ENCODE measurements at regions not wholly inside any gene's neighbourhood (a gene's known extent, or its start where the extent isn't known, plus 50 kb on each side); places are given as distances from the start of the nearest gene placed in this dataset.
A peak's percentile ranks its signal among the peaks of the same experiment; 100 is the strongest.

GRCh38 chr2:196241175-196241574 is 69.8 kb upstream of the STK17B start:
- TF ChIP-seq CTCF (conservative IDR thresholded peaks at IDR 0.05; ENCODE audit: low read depth in 2 of 2) (peak in 1 of 2 experiments; percentile 11; a peak in 1 of 4 replicates), POLR2AphosphoS5 (IDR thresholded peaks at IDR 0.05; ENCODE audit: low read depth) (no peak), EZH2phosphoT487 (IDR thresholded peaks at IDR 0.05; ENCODE audit: unreplicated experiment) (no peak)

All from GM23338 (cell line).